Fibroblast of peridontal ligament (primary cell): ENCODE measurements at regions not wholly inside any gene's neighbourhood (a gene's known extent, or its start where the extent isn't known, plus 50 kb on each side); places are given as distances from the start of the nearest gene placed in this dataset.

Source experiments
- DNase-seq: peaks from one replicate; pipeline ENCODE4 v3.0.0-alpha.2; 2010; ENCODE audit errors: extremely low read depth

- DNase-seq, result no peak
Measured at GRCh38 chr12:125357561-125357960, 292.3 kb downstream of the AACS start.

DNA sequence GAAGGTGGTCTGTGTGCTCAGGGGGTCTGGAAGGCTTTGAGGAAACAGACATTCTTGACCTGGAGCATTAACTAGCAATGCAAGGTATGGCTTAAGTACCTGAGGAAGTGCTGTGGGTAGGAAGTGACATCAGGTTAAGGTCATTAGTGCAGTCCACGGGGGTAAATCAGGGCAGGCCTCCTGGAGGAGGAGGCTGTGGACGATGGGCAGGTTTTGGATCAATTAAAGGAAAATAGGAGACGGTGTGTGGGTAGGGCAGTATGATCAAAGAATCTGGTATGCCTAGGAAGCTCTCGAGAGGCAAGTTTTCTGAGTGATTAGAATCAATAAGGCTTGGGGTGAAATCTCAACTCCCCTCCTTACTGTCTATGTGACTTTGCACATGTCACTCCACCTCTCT, 295.3 kb downstream of the AACS start:
- DNase-seq, result no peak

DNA sequence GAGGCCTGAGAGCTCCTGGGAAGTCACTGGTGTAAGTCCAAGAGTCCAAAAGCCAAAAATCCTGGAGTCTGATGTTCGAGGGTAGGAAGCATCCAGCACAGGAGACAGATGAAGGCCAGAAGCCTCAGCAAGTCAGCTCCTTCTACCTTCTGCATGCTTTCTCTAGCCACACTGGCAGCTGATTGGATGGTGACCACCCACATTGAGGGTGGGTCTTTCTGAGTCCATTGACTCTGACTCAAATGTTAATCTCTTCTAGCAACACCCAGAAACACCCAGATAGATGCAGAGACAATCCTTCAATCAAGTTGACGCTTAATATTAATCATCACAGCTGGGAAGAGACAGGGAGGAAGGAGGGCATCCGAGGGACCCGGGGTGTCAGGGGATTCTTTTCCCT, 305.8 kb downstream of the AACS start:
- no peak for DNase-seq

DNA sequence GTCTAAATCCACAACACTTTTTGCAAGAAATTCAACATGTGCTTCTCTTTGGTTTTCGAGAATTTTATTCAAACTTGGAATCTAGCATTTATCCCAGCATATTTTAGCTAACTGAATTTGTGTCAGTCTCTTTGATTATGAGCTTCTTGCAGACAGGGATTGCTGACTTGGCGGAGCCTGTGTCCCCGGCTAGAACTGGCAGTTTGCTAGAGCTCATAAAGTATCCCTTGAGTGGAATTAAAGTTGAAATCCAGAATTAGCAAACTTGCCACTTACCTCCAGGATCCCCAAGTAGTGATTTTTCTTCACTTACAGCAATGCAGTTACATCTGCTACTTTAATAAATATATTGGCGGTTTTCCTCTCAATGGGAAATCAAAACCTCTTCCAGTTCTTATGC, 306.9 kb downstream of the AACS start:
- DNase-seq, result no peak

DNA sequence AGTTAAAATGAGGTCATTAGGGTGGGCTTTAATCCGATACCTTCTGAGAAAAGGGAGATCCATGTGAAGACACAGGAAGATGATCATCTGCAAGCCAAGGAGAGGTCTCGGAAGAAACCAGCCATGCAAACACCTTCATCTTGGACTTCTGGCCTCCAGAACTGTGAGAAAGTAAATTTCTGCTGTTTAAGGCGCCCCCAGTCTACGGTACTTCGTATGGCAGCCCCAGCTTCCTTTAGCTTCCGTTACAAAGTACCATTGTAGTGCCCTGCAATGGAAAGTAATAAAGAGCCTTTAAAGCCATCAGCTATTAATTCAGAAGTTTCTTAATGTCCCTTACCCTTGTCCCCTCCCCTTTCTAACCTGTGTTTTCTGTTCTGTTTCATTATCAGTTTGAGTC, 308.1 kb downstream of the AACS start:
- no peak for DNase-seq

GRCh38 chr12:125376422-125376821, 311.2 kb downstream of the AACS start:
- no peak for DNase-seq

- no peak for DNase-seq
Measured at GRCh38 chr12:125377093-125377492, 311.9 kb downstream of the AACS start.

- no peak for DNase-seq
Measured at GRCh38 chr12:125381373-125381772, 316.1 kb downstream of the AACS start.

- no peak for DNase-seq
Measured at GRCh38 chr12:125382926-125383325, 317.7 kb downstream of the AACS start.

DNA sequence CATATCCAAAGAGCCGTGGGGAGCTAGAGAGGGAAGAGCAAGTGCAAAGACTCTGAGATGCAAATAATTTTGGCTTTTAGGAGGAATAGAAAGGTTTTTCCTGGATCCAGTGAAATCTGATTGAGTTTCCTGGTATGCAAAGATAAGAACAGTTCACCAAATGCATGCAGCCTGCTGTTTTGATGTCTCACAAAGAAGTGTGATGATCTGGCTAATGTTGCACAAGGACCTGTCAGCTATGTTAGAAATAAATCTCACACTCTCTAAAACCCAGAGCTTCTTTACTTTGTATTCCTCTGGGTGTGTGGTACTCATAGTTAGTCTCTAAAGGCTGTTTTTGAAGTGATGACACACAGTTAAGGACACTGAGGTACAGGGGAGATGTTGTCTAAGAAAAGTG, 321.4 kb downstream of the AACS start:
- DNase-seq, result no peak

DNA sequence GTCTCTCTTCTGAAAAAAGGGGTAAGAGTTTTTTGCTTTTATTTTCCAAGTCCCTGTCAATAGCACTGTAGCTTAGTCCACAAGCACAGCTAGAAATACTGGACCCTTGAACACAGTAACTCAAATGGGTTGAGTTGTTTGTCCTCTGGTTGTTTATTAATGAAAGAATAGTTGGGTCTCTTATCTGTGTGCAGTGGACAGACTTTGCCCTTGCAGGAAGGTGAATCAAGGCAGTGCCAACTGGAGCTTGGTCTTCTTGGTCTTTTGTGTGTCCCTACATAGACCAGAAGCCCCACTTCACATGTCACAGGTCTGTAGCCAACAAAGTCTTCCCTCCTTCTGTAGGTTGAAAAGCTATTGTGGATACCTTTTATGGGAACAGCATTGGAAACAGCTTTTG, 322.0 kb downstream of the AACS start:
- DNase-seq, result no peak

GRCh38 chr12:125389061-125389697, 323.9 kb downstream of the AACS start:
- DNase-seq, result no peak

GRCh38 chr12:125393569-125393968, 328.3 kb downstream of the AACS start:
- no peak for DNase-seq

DNA sequence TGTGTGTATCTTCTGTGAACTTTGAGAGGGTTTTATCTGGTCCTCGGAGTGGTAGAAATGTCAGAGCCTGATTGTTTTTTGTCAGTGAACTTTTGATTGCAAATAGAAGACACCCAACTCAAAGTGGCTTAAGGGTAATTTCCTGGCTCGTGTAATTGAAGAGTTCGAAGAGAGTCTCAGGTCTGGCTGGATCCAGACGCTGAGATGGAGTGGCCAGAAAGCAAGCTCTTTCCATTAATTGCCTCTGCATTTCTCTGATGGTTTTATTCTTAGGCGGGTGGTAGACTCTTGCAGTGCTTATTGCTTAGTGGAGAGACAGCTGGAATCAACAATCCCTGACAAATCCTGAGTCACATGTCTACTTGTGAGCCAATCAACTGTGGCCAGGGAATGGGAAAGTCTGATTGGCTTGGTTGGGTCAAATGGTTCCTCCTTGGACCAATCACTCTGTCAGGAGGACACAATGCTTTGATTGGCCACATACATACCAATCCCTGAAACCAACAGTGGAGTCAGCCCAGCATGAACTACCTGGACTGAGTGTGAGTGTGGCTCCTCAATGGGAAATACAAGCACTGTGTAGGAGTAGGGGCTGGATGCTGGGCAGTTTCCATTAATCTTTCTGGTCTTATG, 330.5 kb downstream of the AACS start:
- no peak for DNase-seq

GRCh38 chr12:125399489-125399888, 334.3 kb downstream of the AACS start:
- DNase-seq, result no peak

DNA sequence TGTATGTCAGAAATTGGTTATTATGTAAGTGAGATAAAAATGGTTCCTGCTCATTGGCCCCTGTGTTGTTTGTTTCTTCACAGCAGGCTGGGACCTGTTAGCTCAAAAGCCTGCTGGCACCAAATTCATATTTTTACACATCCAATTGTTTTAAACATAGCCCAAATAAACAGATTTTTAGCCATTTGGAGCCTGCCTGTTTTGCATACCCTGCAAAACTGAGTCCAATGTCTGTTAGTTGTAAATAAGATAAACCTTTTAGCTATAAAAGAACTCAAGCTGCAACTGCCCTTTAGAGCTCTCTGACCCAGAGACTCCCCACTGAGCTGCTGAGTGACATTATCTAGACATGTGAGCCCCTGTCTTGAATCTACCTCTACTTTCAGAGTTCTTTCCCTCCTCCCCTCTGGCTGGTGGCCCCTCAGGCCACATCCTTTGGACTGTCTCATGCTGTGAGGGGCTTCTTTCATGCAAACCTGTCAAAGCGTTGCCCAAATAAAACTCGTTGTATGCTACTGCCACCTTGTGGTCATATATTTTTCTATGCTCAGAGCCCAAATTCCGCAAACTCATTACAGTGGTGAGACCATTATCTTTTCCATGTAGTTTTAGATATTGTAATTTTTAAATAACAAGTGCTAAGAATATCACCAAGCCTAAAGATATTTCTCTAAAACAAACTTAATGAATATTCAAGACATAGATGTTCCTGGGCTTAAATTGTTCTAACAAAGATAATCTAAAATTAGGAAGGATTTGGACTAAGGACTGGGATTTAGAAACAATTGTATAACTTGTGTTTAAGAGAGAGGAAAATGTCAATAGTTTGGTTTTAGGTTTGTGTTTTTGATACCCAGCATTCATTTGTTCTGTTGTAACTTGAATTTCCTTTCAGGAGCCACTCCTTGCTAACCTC, 337.9 kb downstream of the AACS start:
- DNase-seq, result peak; percentile 54

- no peak for DNase-seq
Measured at GRCh38 chr12:125403843-125404242, 338.6 kb downstream of the AACS start.

DNA sequence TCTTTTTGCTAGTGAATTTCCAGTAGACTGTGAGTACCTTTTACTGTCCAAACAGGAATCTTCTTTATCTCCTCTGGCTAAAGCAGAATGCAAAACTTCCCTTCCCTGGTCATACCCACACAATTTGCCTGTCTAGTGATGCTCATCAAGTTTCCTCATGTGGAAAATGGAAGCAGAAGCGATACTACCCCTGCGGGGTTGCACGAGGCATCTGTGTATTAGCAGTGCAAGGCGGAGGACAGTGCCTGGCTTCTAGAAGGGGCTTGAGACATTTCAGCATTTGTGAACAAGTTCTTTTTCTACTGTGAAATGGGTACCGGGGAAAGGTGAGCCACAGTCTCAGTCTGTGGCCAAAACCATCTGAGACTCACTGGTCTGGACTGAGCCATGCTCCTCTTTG, 340.9 kb downstream of the AACS start:
- no peak for DNase-seq

DNA sequence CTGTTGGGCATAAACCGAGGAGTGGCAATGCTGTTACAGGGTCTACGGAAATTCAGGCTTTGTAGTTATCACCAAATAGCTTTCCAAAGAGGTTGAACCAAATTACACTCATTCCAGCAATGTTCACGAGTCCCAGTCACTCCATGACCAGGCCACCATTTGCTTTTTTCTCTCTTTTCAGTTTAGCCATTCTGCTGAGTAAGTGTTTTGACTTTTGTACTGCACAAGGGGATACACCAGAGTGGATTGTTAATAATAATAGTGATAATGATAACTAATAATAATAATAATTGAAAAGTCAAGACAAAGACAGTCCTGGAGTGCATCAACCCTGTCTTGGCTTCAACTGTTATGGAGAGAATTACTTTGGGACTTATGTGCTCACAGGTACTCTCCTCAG, 343.5 kb downstream of the AACS start:
- no peak for DNase-seq

DNA sequence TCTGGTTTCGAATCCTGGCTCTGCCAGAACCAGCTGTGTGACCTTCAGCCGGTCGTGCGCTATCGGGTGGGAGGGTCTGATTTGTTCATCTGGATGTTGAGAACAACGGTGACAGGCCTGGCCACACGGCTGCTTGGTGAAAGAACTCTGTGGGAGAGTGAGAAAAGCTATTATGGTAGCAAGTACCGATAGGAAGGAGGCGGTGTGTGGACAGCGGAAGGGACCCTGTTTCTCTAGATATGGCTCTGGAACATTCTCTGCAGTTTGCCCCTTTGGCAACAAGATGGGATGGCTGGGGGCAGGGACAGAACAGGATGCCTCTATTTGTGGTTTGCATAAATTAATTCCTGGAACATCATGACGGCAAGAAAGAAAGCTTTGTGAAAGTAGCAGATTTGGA, 347.3 kb downstream of the AACS start:
- DNase-seq, result no peak

- DNase-seq, result no peak
Measured at GRCh38 chr12:125417446-125417845, 352.2 kb downstream of the AACS start.

DNA sequence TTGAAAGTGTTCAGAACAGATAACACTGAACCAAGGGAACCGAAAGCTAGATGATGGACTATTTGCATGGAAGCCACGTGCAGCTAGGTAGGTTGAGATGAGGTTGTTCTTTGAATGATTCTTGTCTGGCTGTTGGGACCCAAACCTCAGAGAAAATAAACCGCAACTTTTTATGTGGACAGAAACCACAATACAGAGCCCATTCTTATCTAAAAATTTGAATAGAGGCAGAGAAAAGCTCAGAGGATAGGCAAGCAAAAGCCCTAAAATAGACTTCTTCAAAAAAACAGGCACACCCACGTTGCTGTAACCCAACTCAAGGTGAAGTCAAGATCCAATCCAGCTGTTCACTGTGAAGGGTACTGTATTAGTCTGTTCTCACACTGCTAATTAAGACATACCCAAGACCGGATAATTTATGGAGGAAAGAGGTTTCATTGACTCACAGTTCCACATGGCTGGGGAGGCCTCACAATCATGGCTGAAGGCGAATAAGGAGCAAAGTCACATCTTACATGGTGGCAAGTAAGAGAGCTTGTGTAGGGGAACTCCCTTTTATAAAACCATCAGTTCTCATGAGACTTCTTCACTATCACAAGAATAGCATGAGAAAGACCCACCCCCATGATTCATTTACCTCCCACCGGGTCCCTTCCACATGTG, 353.8 kb downstream of the AACS start:
- DNase-seq, result no peak
